ENCODE measurements at regions not wholly inside any gene's neighbourhood (a gene's known extent, or its start where the extent isn't known, plus 50 kb on each side); places are given as distances from the start of the nearest gene placed in this dataset.

DNA sequence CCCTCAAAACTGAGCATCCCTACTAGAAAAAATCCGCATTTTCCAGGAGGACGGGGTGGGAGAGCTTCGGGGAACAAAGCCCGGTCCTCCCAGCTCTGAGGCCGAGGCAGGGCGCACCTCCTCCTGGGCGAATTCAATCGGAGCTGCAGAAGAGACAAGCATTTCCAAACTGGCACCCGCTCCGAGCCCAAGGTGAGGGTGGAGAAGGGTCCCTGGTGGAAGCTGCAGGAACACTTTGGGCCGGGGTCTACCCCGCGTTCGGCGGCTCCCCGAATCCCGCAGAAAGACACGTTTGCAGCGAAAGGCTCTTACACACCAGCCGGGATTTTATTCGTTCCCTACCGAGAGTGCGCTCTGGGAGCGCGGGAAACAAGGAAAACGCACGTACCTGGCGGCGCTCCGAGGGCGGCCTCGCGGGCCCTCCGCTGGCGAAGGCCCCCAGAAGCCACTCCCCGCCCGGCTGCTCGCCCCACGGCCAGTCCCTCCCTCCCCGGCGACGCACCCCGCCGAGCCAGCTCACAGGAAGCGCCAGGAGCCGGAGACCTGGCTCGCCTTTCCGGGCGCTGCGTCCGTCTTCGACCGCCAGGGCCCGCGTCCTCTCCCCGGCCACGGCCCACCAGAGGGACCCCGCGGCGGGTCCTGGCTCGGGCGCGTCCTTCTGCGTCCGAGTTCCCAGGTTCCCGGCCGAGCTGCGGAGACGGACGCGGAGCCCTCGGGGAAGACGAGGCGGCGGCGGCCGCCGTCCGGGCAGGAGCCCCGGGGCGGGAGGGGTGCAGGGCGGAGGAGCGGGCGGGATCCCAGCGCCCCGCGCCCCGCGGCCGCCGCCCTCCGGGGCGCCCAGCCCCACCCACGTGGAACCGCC, 49.8 kb upstream of the BAHCC1 start:
- peaks cover 5 to 11% (median 6%) of the 10 kb centered on the region in 3 donors for H3K4me1 Mint-ChIP-seq
- H3K4me3 Mint-ChIP-seq: peak overlapping the region; percentile 71 to 83 (median 76)
- peak overlapping the region in 1 of 3 donors; percentile 94 for H3K27ac Mint-ChIP-seq
- H3K36me3 Mint-ChIP-seq: no peaks in the 10 kb centered on the region
- H3K27me3 Mint-ChIP-seq: peaks cover 27% of the 10 kb centered on the region
- H3K9me3 Mint-ChIP-seq: peaks cover 0 to 3% (median 0%) of the 10 kb centered on the region in 3 donors
